Mesendoderm (in vitro differentiated cells): ENCODE measurements at regions not wholly inside any gene's neighbourhood (a gene's known extent, or its start where the extent isn't known, plus 50 kb on each side); places are given as distances from the start of the nearest gene placed in this dataset.

Source experiments
- DNase-seq: peaks from one replicate; pipeline ENCODE4 v3.0.0; 2013
- H2AK5ac ChIP-seq: 2 replicates; pipeline ENCODE4 v1.6.1; 2013; ENCODE audit warnings: low read length, inconsistent platforms
- H2BK120ac ChIP-seq: 2 replicates; pipeline ENCODE4 v1.6.1; 2013; ENCODE audit warnings: low read depth, mild to moderate bottlenecking, low read length, moderate library complexity, mixed read lengths
- H2BK15ac ChIP-seq: replicated peaks from 2 replicates; pipeline ENCODE4 v1.6.1; 2013; ENCODE audit warnings: low read depth, mild to moderate bottlenecking, moderate library complexity
- H2BK5ac ChIP-seq: 2 replicates; pipeline ENCODE4 v1.6.1; 2013; ENCODE audit warnings: low read length, inconsistent platforms
- H3K18ac ChIP-seq: 2 replicates; pipeline ENCODE4 v1.6.1; 2013; ENCODE audit warnings: mild to moderate bottlenecking, low read length, mixed read lengths
- H3K23ac ChIP-seq: one replicate; pipeline ENCODE4 v1.6.1; 2013; ENCODE audit warnings: low read length
- H3K27ac ChIP-seq: 2 replicates; pipeline ENCODE4 v1.5.1; 2013; ENCODE audit warnings: low read depth, mild to moderate bottlenecking, inconsistent platforms, low read length, moderate library complexity
- H3K27me3 ChIP-seq: 2 replicates; pipeline ENCODE4 v1.6.1; 2013; ENCODE audit warnings: low read length, control low read depth, mild to moderate bottlenecking, inconsistent platforms; ENCODE audit not compliant: insufficient read depth, poor library complexity
- H3K36me3 ChIP-seq: 2 replicates; pipeline ENCODE4 v1.6.1; 2013; ENCODE audit warnings: low read length, inconsistent platforms; ENCODE audit not compliant: control insufficient read depth, insufficient read depth
- H3K4ac ChIP-seq: one replicate; pipeline ENCODE4 v1.6.1; 2013; ENCODE audit warnings: low read depth, mild to moderate bottlenecking, low read length, moderate library complexity
- H3K4me1 ChIP-seq: 2 replicates; pipeline ENCODE4 v1.6.1; 2013; ENCODE audit warnings: low read depth, low read length, inconsistent platforms; ENCODE audit not compliant: control insufficient read depth
- H3K4me2 ChIP-seq: 2 replicates; pipeline ENCODE4 v1.6.1; 2013; ENCODE audit warnings: low read length
- H3K4me3 ChIP-seq: 2 replicates; pipeline ENCODE4 v1.5.1; 2013; ENCODE audit warnings: mild to moderate bottlenecking, low read length
- H3K56ac ChIP-seq: one replicate; pipeline ENCODE4 v1.6.1; 2013; ENCODE audit warnings: low read length
- H3K79me1 ChIP-seq: 2 replicates; pipeline ENCODE4 v1.6.1; 2013; ENCODE audit warnings: low read length, inconsistent platforms
- H3K79me2 ChIP-seq: 2 replicates; pipeline ENCODE4 v1.6.1; 2013; ENCODE audit warnings: mild to moderate bottlenecking, low read length; ENCODE audit not compliant: control insufficient read depth, insufficient read depth
- H3K9ac ChIP-seq: 2 replicates; pipeline ENCODE4 v1.6.1; 2013; ENCODE audit warnings: low read length, inconsistent platforms
- H4K5ac ChIP-seq: one replicate; pipeline ENCODE4 v1.6.1; 2013; ENCODE audit warnings: low read length
- H4K8ac ChIP-seq: one replicate; pipeline ENCODE4 v1.6.1; 2013; ENCODE audit warnings: low read depth, mild to moderate bottlenecking, control low read depth, low read length, moderate library complexity
- whole genome bisulfite sequencing: extraction: QIAGEN DNeasy Blood & Tissue Kit; methylation state at CpG from one replicate; pipeline ENCODE4 v1.1.7; 2013; ENCODE audit warnings: low lambda C conversion rate, missing lambda C conversion rate; ENCODE audit not compliant: insufficient coverage; ENCODE audit errors: extremely low coverage; 5-methylcytosine and 5-hydroxymethylcytosine counted together

GRCh38 chrY:18958846-18959245, 185.3 kb upstream of the HSFY2 start:
- Histone ChIP-seq H3K9ac (no peak overlapping the region), H3K23ac (no peak overlapping the region), H3K27ac (no peak overlapping the region), H3K36me3 (no peaks in the 10 kb centered on the region), H3K79me1 (no peaks in the 10 kb centered on the region), H3K4me3 (no peak overlapping the region), H3K27me3 (no peaks in the 10 kb centered on the region), H3K56ac (no peak overlapping the region), H2BK5ac (no peak overlapping the region), H2BK15ac (no peak overlapping the region), H2BK120ac (no peak overlapping the region), H3K79me2 (no peaks in the 10 kb centered on the region), H3K4me2 (no peak overlapping the region), H3K18ac (no peak overlapping the region), H3K4ac (no peak overlapping the region), H4K5ac (no peak overlapping the region), H3K4me1 (no peaks in the 10 kb centered on the region), H2AK5ac (no peak overlapping the region), H4K8ac (no peak overlapping the region)
- no CpG with 5 or more reads among the region's 4 CpGs for WGBS
- DNase-seq = peak; percentile 16

GRCh38 chrY:18951657-18952435, 178.3 kb upstream of the HSFY2 start:
- no CpG with 5 or more reads among the region's 7 CpGs for WGBS

DNA sequence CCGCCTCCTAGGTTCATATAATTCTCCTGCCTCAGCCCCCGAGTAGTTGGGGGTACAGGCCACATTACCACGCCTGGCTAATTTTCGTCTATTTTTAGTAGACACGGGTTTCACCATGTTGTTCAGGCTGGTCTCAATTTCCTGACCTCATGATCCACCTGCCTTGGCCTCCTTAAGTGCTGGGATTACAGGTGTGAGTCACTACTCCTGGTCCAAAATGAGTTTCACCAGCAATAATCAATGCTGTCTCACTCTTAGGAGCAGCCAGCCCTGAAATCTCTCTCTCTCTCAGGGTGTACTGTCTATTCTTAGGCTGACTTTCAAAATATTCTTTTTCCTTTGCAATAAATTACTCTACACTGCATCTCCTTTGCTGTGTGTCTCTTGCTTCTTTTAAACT, 177.5 kb upstream of the HSFY2 start:
- WGBS = no CpG with 5 or more reads among the region's 5 CpGs
- Histone ChIP-seq H3K27ac (no peak overlapping the region), H3K4me1 (no peaks in the 10 kb centered on the region), H3K4ac (no peak overlapping the region), H2BK120ac (no peak overlapping the region), H3K27me3 (no peaks in the 10 kb centered on the region), H2BK5ac (no peak overlapping the region), H3K4me2 (no peak overlapping the region), H3K4me3 (no peak overlapping the region), H3K9ac (no peak overlapping the region), H4K8ac (no peak overlapping the region), H3K23ac (no peak overlapping the region), H4K5ac (no peak overlapping the region), H3K79me2 (no peaks in the 10 kb centered on the region), H3K18ac (no peak overlapping the region), H2BK15ac (no peak overlapping the region), H3K79me1 (no peaks in the 10 kb centered on the region), H3K36me3 (no peaks in the 10 kb centered on the region), H2AK5ac (no peak overlapping the region), H3K56ac (no peak overlapping the region)
- DNase-seq = no peak

More at GRCh38 chrY:18951657-18952435, 178.3 kb upstream of the HSFY2 start:
- peak; percentile 26 for DNase-seq
- no peak overlapping the region for H3K4me2 ChIP-seq
- H3K4ac ChIP-seq = no peak overlapping the region
- H3K4me1 ChIP-seq = no peaks in the 10 kb centered on the region
- H3K56ac ChIP-seq = no peak overlapping the region
- H4K8ac ChIP-seq = no peak overlapping the region
- H3K79me2 ChIP-seq = no peaks in the 10 kb centered on the region
- no peaks in the 10 kb centered on the region for H3K36me3 ChIP-seq
- H3K23ac ChIP-seq = no peak overlapping the region
- no peak overlapping the region for H2BK15ac ChIP-seq
- no peak overlapping the region for H3K9ac ChIP-seq
- no peak overlapping the region for H4K5ac ChIP-seq
- no peak overlapping the region for H2BK5ac ChIP-seq
- H2BK120ac ChIP-seq = no peak overlapping the region
- H2AK5ac ChIP-seq = no peak overlapping the region
- H3K79me1 ChIP-seq = no peaks in the 10 kb centered on the region
- H3K18ac ChIP-seq = no peak overlapping the region
- no peak overlapping the region for H3K4me3 ChIP-seq
- no peak overlapping the region for H3K27ac ChIP-seq
- no peaks in the 10 kb centered on the region for H3K27me3 ChIP-seq

- Histone ChIP-seq H2BK5ac (no peak overlapping the region), H2BK15ac (no peak overlapping the region), H3K79me2 (no peaks in the 10 kb centered on the region), H3K4ac (no peak overlapping the region), H3K4me1 (no peaks in the 10 kb centered on the region), H4K8ac (no peak overlapping the region), H2AK5ac (no peak overlapping the region), H3K9ac (no peak overlapping the region), H3K56ac (no peak overlapping the region), H3K27me3 (no peaks in the 10 kb centered on the region), H3K79me1 (no peaks in the 10 kb centered on the region), H3K18ac (no peak overlapping the region), H3K36me3 (no peaks in the 10 kb centered on the region), H4K5ac (no peak overlapping the region), H3K27ac (no peak overlapping the region), H3K4me3 (no peak overlapping the region), H3K4me2 (no peak overlapping the region), H3K23ac (no peak overlapping the region), H2BK120ac (no peak overlapping the region)
- DNase-seq = no peak
These were observed 163.3 kb upstream of the HSFY2 start for GRCh38 chrY:18936831-18937230.

GRCh38 chrY:18919256-18919655, 145.7 kb upstream of the HSFY2 start:
- H3K79me2 ChIP-seq = no peaks in the 10 kb centered on the region
- H3K56ac ChIP-seq = no peak overlapping the region
- H2BK15ac ChIP-seq = no peak overlapping the region
- no peak overlapping the region for H3K27ac ChIP-seq
- H3K79me1 ChIP-seq = no peaks in the 10 kb centered on the region
- H3K36me3 ChIP-seq = no peaks in the 10 kb centered on the region
- H3K4ac ChIP-seq = no peak overlapping the region
- no peak overlapping the region for H4K8ac ChIP-seq
- WGBS = no CpG with 5 or more reads among the region's 5 CpGs
- H3K4me1 ChIP-seq = no peaks in the 10 kb centered on the region
- H3K23ac ChIP-seq = no peak overlapping the region
- no peak overlapping the region for H3K18ac ChIP-seq
- no peak overlapping the region for H4K5ac ChIP-seq
- no peaks in the 10 kb centered on the region for H3K27me3 ChIP-seq
- H3K4me2 ChIP-seq = no peak overlapping the region
- DNase-seq = no peak
- H3K9ac ChIP-seq = no peak overlapping the region
- H3K4me3 ChIP-seq = no peak overlapping the region
- no peak overlapping the region for H2BK5ac ChIP-seq
- H2BK120ac ChIP-seq = no peak overlapping the region
- H2AK5ac ChIP-seq = no peak overlapping the region

- no peak overlapping the region for H2BK15ac ChIP-seq
- H3K18ac ChIP-seq = no peak overlapping the region
- no peak overlapping the region for H2BK5ac ChIP-seq
- DNase-seq = no peak
- H3K79me1 ChIP-seq = no peaks in the 10 kb centered on the region
- no peak overlapping the region for H3K4me2 ChIP-seq
- no peak overlapping the region for H4K8ac ChIP-seq
- no peaks in the 10 kb centered on the region for H3K79me2 ChIP-seq
- no peak overlapping the region for H3K4me3 ChIP-seq
- H3K23ac ChIP-seq = no peak overlapping the region
- H3K27me3 ChIP-seq = no peaks in the 10 kb centered on the region
- WGBS = no CpG with 5 or more reads among the region's 2 CpGs
- H3K9ac ChIP-seq = no peak overlapping the region
- H3K4ac ChIP-seq = no peak overlapping the region
- no peak overlapping the region for H2AK5ac ChIP-seq
- H3K4me1 ChIP-seq = no peaks in the 10 kb centered on the region
- no peak overlapping the region for H3K56ac ChIP-seq
- no peak overlapping the region for H4K5ac ChIP-seq
- H3K27ac ChIP-seq = no peak overlapping the region
- no peaks in the 10 kb centered on the region for H3K36me3 ChIP-seq
- no peak overlapping the region for H2BK120ac ChIP-seq
These were observed 139.3 kb upstream of the HSFY2 start for GRCh38 chrY:18912846-18913245.
